H9 (cell line): ENCODE measurements at regions not wholly inside any gene's neighbourhood (a gene's known extent, or its start where the extent isn't known, plus 50 kb on each side); places are given as distances from the start of the nearest gene placed in this dataset.

ENCODE experiments used
- DNase-seq: peaks from one replicate; pipeline ENCODE4 v3.0.0-alpha.2; 2017
- H2AFZ ChIP-seq: one replicate; pipeline ENCODE4 v1.6.1; 2013; ENCODE audit warnings: mild to moderate bottlenecking, low read length, control low read depth, moderate library complexity
- H2AK5ac ChIP-seq: 2 replicates; pipeline ENCODE4 v1.6.1; 2013; ENCODE audit warnings: low read length, control low read depth, mixed read lengths; ENCODE audit not compliant: insufficient read length
- H2BK120ac ChIP-seq: one replicate; pipeline ENCODE4 v1.6.1; 2013; ENCODE audit warnings: low read depth, mild to moderate bottlenecking, low read length, control low read depth, inconsistent platforms; ENCODE audit not compliant: poor library complexity, severe bottlenecking
- H2BK12ac ChIP-seq: 2 replicates; pipeline ENCODE4 v1.6.1; 2013; ENCODE audit warnings: low read length, control low read depth, mixed read lengths, low read depth; ENCODE audit not compliant: insufficient read length
- H2BK15ac ChIP-seq: 2 replicates; pipeline ENCODE4 v1.6.1; 2013; ENCODE audit warnings: low read depth, low read length, control low read depth
- H2BK20ac ChIP-seq: one replicate; pipeline ENCODE4 v1.6.1; 2013; ENCODE audit warnings: low read depth, mild to moderate bottlenecking, low read length, control low read depth, inconsistent platforms; ENCODE audit not compliant: poor library complexity, severe bottlenecking
- H2BK5ac ChIP-seq: 2 replicates; pipeline ENCODE4 v1.6.1; 2013; ENCODE audit warnings: low read length, control low read depth, mixed read lengths; ENCODE audit not compliant: insufficient read length
- H3K14ac ChIP-seq: 2 replicates; pipeline ENCODE4 v1.6.1; 2013; ENCODE audit warnings: low read length, control low read depth; ENCODE audit not compliant: insufficient read depth
- H3K18ac ChIP-seq: 2 replicates; pipeline ENCODE4 v1.6.1; 2013; ENCODE audit warnings: low read depth, mild to moderate bottlenecking, mixed read lengths, low read length, control low read depth; ENCODE audit not compliant: insufficient read length
- H3K23ac ChIP-seq: 2 replicates; pipeline ENCODE4 v1.6.1; 2013; ENCODE audit warnings: low read length, control low read depth, mixed read lengths, low read depth; ENCODE audit not compliant: insufficient read length
- H3K23me2 ChIP-seq: 2 replicates; pipeline ENCODE4 v1.6.1; 2013; ENCODE audit warnings: low read depth, mild to moderate bottlenecking, mixed read lengths, low read length, control low read depth; ENCODE audit not compliant: insufficient read length, poor library complexity, severe bottlenecking
- H3K27ac ChIP-seq: 2 replicates; pipeline ENCODE4 v1.5.1; 2013; ENCODE audit warnings: low read length, control low read depth, mixed read lengths, low read depth; ENCODE audit not compliant: insufficient read length
- H3K27me3 ChIP-seq: 2 replicates; pipeline ENCODE4 v1.6.1; 2013; ENCODE audit warnings: low read length, control low read depth, inconsistent platforms; ENCODE audit not compliant: insufficient read depth
- H3K4ac ChIP-seq: 2 replicates; pipeline ENCODE4 v1.6.1; 2013; ENCODE audit warnings: low read depth, mild to moderate bottlenecking, control low read depth, inconsistent platforms, low read length, moderate library complexity
- H3K4me1 ChIP-seq: 2 replicates; pipeline ENCODE4 v1.6.1; 2013; ENCODE audit warnings: low read length, control low read depth, inconsistent platforms; ENCODE audit not compliant: insufficient read depth
- H3K4me2 ChIP-seq: 2 replicates; pipeline ENCODE4 v1.6.1; 2013; ENCODE audit warnings: low read length, control low read depth, mixed read lengths; ENCODE audit not compliant: insufficient read length, insufficient read depth
- H3K56ac ChIP-seq: 2 replicates; pipeline ENCODE4 v1.6.1; 2013; ENCODE audit warnings: low read depth, mild to moderate bottlenecking, mixed read lengths, low read length, control low read depth; ENCODE audit not compliant: insufficient read length
- H3K79me1 ChIP-seq: 2 replicates; pipeline ENCODE4 v1.6.1; 2013; ENCODE audit warnings: low read depth, mild to moderate bottlenecking, moderate library complexity, low read length, control low read depth, inconsistent platforms; ENCODE audit not compliant: insufficient read depth, poor library complexity, severe bottlenecking
- H3K79me2 ChIP-seq: 2 replicates; pipeline ENCODE4 v1.6.1; 2013; ENCODE audit warnings: low read length, control low read depth, inconsistent platforms; ENCODE audit not compliant: insufficient read depth
- H3K9ac ChIP-seq: 2 replicates; pipeline ENCODE4 v1.6.1; 2013; ENCODE audit warnings: low read length, control low read depth, mixed read lengths; ENCODE audit not compliant: insufficient read length; ENCODE audit errors: extremely low read depth
- H3K9me3 ChIP-seq: one replicate; pipeline ENCODE4 v1.6.1; 2013; ENCODE audit warnings: low read depth, low read length, inconsistent platforms; ENCODE audit not compliant: control insufficient read depth
- H3T11ph ChIP-seq: one replicate; pipeline ENCODE4 v1.6.1; 2013; ENCODE audit warnings: mild to moderate bottlenecking, low read length, control low read depth, inconsistent platforms
- H4K20me1 ChIP-seq: one replicate; pipeline ENCODE4 v1.6.1; 2013; ENCODE audit not compliant: control insufficient read depth, insufficient read length, insufficient read depth
- H4K5ac ChIP-seq: 2 replicates; pipeline ENCODE4 v1.6.1; 2013; ENCODE audit warnings: low read depth, mild to moderate bottlenecking, mixed read lengths, low read length, control low read depth; ENCODE audit not compliant: insufficient read length
- H4K8ac ChIP-seq: replicated peaks from 2 replicates; pipeline ENCODE4 v1.6.1; 2013; ENCODE audit warnings: low read length, control low read depth, mixed read lengths, low read depth; ENCODE audit not compliant: insufficient read length
- H4K91ac ChIP-seq: 2 replicates; pipeline ENCODE4 v1.6.1; 2013; ENCODE audit warnings: low read depth, mild to moderate bottlenecking, moderate library complexity, mixed read lengths, low read length, control low read depth; ENCODE audit not compliant: insufficient read length
- H3K27ac Mint-ChIP-seq, 3 experiments: 2 replicates in 2 of 3; 3 replicates in 1 of 3; pipeline ENCODE4 v1.8.0; 2020 to 2021; ENCODE audit warnings: mixed read lengths in 3 of 3, mild to moderate bottlenecking in 1 of 3, moderate library complexity in 1 of 3
- H3K27me3 Mint-ChIP-seq: 2 replicates; pipeline ENCODE4 v1.8.0; 2021; ENCODE audit warnings: low read depth, mild to moderate bottlenecking, moderate library complexity, mixed read lengths
- H3K36me3 Mint-ChIP-seq, 3 experiments: 2 replicates in 2 of 3; 3 replicates in 1 of 3; pipeline ENCODE4 v1.8.0; 2020 to 2021; ENCODE audit warnings: low read depth in 3 of 3, mixed read lengths in 3 of 3; ENCODE audit not compliant: insufficient read depth in 1 of 3
- H3K4me1 Mint-ChIP-seq, 2 experiments: 2 replicates each; pipeline ENCODE4 v1.8.0; 2020; ENCODE audit warnings: mixed read lengths in 2 of 2
- H3K4me3 Mint-ChIP-seq, 2 experiments: 2 replicates in 1 of 2; 3 replicates in 1 of 2; pipeline ENCODE4 v1.8.0; 2020 to 2021; ENCODE audit warnings: mild to moderate bottlenecking in 2 of 2, mixed read lengths in 2 of 2, moderate library complexity in 1 of 2
- H3K9me3 Mint-ChIP-seq, 2 experiments: 2 replicates in 1 of 2; 3 replicates in 1 of 2; pipeline ENCODE4 v1.8.0; 2020; ENCODE audit warnings: mild to moderate bottlenecking in 2 of 2, mixed read lengths in 2 of 2, moderate library complexity in 1 of 2
- WGBS: extraction: QIAGEN DNeasy Blood & Tissue Kit; methylation state at CpG from one replicate; pipeline ENCODE4 v1.1.7; 2013; ENCODE audit warnings: missing lambda C conversion rate, low lambda C conversion rate, mixed read lengths; ENCODE audit not compliant: insufficient read length; ENCODE audit errors: extremely low coverage; 5-methylcytosine and 5-hydroxymethylcytosine counted together
- TF ChIP-seq, protein P1 (sequence below): fragments of 200-600 bp; sonication (generic); conservative IDR thresholded peaks from 3 replicates; pipeline ENCODE4 v1.8.0; 2021; ENCODE audit warnings: antibody characterized with exemption, mild to moderate bottlenecking

DNA sequence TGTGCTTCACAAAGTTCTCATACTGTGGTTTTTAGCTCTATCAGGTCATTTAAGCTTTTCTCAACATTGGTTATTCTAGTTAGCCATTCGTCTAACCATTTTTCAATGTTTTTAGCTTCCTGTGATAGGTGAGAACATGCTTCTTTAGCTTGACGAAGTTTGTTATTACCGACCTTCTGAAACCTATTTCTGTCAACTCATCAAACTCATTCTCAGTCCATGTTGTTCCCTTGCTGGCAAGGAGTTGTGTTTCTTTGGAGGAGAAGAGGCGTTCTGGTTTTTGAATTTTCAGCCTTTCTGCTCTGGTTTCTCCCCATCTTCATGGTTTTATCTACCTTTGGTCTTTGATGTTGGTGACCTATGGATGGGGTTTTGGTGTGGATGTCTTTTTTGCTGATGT is 120.9 kb downstream of the NFKBIZ start:
- no peak overlapping the region for H3K14ac ChIP-seq
- H2BK120ac ChIP-seq = no peak overlapping the region
- no peak overlapping the region for H3K4me2 ChIP-seq
- no peaks in the 10 kb centered on the region for H3K4me1 ChIP-seq
- H3K4me1 Mint-ChIP-seq = no peaks in the 10 kb centered on the region
- no peaks in the 10 kb centered on the region for H3K27me3 ChIP-seq
- H4K5ac ChIP-seq = no peak overlapping the region
- H3K27ac ChIP-seq = no peak overlapping the region
- H3K9ac ChIP-seq = no peak overlapping the region
- no peak overlapping the region for H3K4me3 Mint-ChIP-seq
- no peak overlapping the region for H3K18ac ChIP-seq
- no peaks in the 10 kb centered on the region for H3K79me1 ChIP-seq
- no peak overlapping the region for H4K91ac ChIP-seq
- no peak overlapping the region for H2BK20ac ChIP-seq
- no peak overlapping the region for H4K8ac ChIP-seq
- H3T11ph ChIP-seq = no peak overlapping the region
- peaks cover 0 to 2% of the 10 kb centered on the region in 2 experiments; a peak in 1 of 5 replicates for H3K9me3 Mint-ChIP-seq
- H2BK12ac ChIP-seq = no peak overlapping the region
- H3K9me3 ChIP-seq = no peaks in the 10 kb centered on the region
- no peak overlapping the region for H3K27ac Mint-ChIP-seq
- DNase-seq = no peak
- H3K36me3 Mint-ChIP-seq = no peaks in the 10 kb centered on the region
- H2BK15ac ChIP-seq = no peak overlapping the region
- no peaks in the 10 kb centered on the region for H3K23me2 ChIP-seq
- H3K23ac ChIP-seq = no peak overlapping the region
- H3K27me3 Mint-ChIP-seq = 0 out of 2 replicates have a peak, but pooled peaks cover 2% of the 10 kb centered on the region
- H3K79me2 ChIP-seq = no peaks in the 10 kb centered on the region
- no CpG with 5 or more reads among the region's 4 CpGs for WGBS
- no peak overlapping the region for H2AK5ac ChIP-seq
- TF ChIP-seq, protein P1, sequence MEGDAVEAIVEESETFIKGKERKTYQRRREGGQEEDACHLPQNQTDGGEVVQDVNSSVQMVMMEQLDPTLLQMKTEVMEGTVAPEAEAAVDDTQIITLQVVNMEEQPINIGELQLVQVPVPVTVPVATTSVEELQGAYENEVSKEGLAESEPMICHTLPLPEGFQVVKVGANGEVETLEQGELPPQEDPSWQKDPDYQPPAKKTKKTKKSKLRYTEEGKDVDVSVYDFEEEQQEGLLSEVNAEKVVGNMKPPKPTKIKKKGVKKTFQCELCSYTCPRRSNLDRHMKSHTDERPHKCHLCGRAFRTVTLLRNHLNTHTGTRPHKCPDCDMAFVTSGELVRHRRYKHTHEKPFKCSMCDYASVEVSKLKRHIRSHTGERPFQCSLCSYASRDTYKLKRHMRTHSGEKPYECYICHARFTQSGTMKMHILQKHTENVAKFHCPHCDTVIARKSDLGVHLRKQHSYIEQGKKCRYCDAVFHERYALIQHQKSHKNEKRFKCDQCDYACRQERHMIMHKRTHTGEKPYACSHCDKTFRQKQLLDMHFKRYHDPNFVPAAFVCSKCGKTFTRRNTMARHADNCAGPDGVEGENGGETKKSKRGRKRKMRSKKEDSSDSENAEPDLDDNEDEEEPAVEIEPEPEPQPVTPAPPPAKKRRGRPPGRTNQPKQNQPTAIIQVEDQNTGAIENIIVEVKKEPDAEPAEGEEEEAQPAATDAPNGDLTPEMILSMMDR = no peak
- H3K56ac ChIP-seq = no peak overlapping the region
- no peaks in the 10 kb centered on the region for H4K20me1 ChIP-seq
- no peak overlapping the region for H2BK5ac ChIP-seq
- no peak overlapping the region for H3K4ac ChIP-seq
- H2AFZ ChIP-seq = no peak overlapping the region
